KMS-11 (cell line): ENCODE measurements at regions not wholly inside any gene's neighbourhood (a gene's known extent, or its start where the extent isn't known, plus 50 kb on each side); places are given as distances from the start of the nearest gene placed in this dataset.

Experiments
- H2AFZ ChIP-seq: fragments of 200-600 bp; sonication (generic); 2 replicates; pipeline ENCODE4 v1.6.1; 2016; ENCODE audit warnings: antibody characterized with exemption, mixed run types, low read depth
- H3K27ac ChIP-seq: fragments of 200-600 bp; sonication (generic); 2 replicates; pipeline ENCODE4 v1.6.1; 2016; ENCODE audit warnings: mild to moderate bottlenecking, mixed run types
- H3K27me3 ChIP-seq: fragments of 200-600 bp; sonication (generic); 2 replicates; pipeline ENCODE4 v1.6.1; 2017; ENCODE audit warnings: mild to moderate bottlenecking, low read depth, mixed run types, moderate library complexity; ENCODE audit not compliant: insufficient read depth
- H3K36me3 ChIP-seq: fragments of 200-600 bp; sonication (generic); 2 replicates; pipeline ENCODE4 v1.6.1; 2017; ENCODE audit warnings: mild to moderate bottlenecking, mixed run types; ENCODE audit not compliant: insufficient read depth
- H3K4me1 ChIP-seq: fragments of 200-600 bp; sonication (generic); 2 replicates; pipeline ENCODE4 v1.6.1; 2016; ENCODE audit warnings: mild to moderate bottlenecking, low read depth, mixed run types; ENCODE audit not compliant: poor library complexity, severe bottlenecking
- H3K4me2 ChIP-seq: fragments of 200-600 bp; sonication (generic); 2 replicates; pipeline ENCODE4 v1.7.0; 2016; ENCODE audit warnings: mild to moderate bottlenecking, mixed run types
- H3K4me3 ChIP-seq: fragments of 200-600 bp; sonication (generic); IDR thresholded peaks from 2 replicates; pipeline ENCODE4 v1.6.1; 2017; ENCODE audit warnings: low read depth, low read length, mixed read lengths; ENCODE audit not compliant: insufficient read depth
- H3K79me2 ChIP-seq: fragments of 200-600 bp; sonication (generic); 2 replicates; pipeline ENCODE4 v1.6.1; 2016; ENCODE audit warnings: low read depth, mixed run types; ENCODE audit not compliant: insufficient read depth
- H3K9ac ChIP-seq: fragments of 200-600 bp; sonication (generic); 2 replicates; pipeline ENCODE4 v1.6.1; 2016; ENCODE audit warnings: mild to moderate bottlenecking, mixed run types
- H4K20me1 ChIP-seq: fragments of 200-600 bp; sonication (generic); 2 replicates; pipeline ENCODE4 v1.6.1; 2016; ENCODE audit warnings: mild to moderate bottlenecking, mixed run types; ENCODE audit not compliant: insufficient read depth
- TF ChIP-seq, protein P1 (sequence below): fragments of 200-600 bp; sonication (generic); conservative IDR thresholded peaks from 2 replicates; pipeline ENCODE4 v1.6.1; 2017; ENCODE audit warnings: low read depth, mild to moderate bottlenecking, antibody characterized with exemption, low read length, moderate library complexity, mixed read lengths

- H3K4me2 ChIP-seq, result no peak overlapping the region
- no peaks in the 10 kb centered on the region for H3K4me1 ChIP-seq
- no peak overlapping the region for H3K27ac ChIP-seq
- H2AFZ ChIP-seq, result no peak overlapping the region
- H3K4me3 ChIP-seq, result no peak overlapping the region
- TF ChIP-seq, protein P1, sequence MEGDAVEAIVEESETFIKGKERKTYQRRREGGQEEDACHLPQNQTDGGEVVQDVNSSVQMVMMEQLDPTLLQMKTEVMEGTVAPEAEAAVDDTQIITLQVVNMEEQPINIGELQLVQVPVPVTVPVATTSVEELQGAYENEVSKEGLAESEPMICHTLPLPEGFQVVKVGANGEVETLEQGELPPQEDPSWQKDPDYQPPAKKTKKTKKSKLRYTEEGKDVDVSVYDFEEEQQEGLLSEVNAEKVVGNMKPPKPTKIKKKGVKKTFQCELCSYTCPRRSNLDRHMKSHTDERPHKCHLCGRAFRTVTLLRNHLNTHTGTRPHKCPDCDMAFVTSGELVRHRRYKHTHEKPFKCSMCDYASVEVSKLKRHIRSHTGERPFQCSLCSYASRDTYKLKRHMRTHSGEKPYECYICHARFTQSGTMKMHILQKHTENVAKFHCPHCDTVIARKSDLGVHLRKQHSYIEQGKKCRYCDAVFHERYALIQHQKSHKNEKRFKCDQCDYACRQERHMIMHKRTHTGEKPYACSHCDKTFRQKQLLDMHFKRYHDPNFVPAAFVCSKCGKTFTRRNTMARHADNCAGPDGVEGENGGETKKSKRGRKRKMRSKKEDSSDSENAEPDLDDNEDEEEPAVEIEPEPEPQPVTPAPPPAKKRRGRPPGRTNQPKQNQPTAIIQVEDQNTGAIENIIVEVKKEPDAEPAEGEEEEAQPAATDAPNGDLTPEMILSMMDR, result no peak
- H4K20me1 ChIP-seq, result no peaks in the 10 kb centered on the region
- H3K27me3 ChIP-seq, result no peaks in the 10 kb centered on the region
- no peaks in the 10 kb centered on the region for H3K79me2 ChIP-seq
- no peak overlapping the region for H3K9ac ChIP-seq
- H3K36me3 ChIP-seq, result no peaks in the 10 kb centered on the region
Measured at GRCh38 chr19:31553846-31554215, 204.6 kb upstream of the TSHZ3 start.

DNA sequence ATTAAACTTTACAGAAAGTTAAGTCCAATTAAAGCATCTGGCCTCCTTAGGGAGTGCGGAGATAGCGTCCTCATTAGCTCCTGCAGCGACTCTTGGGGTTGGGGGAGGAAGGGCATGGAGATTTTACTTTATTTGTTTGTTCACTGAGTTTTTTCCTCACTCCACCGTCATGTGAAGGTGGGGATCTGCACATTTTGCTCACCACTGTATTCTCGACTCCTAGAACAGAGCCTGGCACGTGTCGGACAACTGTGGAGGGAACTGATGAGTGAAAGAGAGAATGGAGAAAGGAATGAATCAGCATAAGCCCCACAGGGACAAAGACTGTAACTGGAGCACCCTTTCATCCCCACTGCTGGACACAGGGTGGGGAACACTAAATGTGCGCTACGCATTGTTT, 205.1 kb upstream of the TSHZ3 start:
- no peaks in the 10 kb centered on the region for H3K4me1 ChIP-seq
- no peaks in the 10 kb centered on the region for H3K27me3 ChIP-seq
- no peak overlapping the region for H2AFZ ChIP-seq
- TF ChIP-seq, protein P1, result no peak
- H3K9ac ChIP-seq, result no peak overlapping the region
- no peak overlapping the region for H3K4me3 ChIP-seq
- no peak overlapping the region for H3K4me2 ChIP-seq
- H3K36me3 ChIP-seq, result no peaks in the 10 kb centered on the region
- H4K20me1 ChIP-seq, result no peaks in the 10 kb centered on the region
- H3K79me2 ChIP-seq, result no peaks in the 10 kb centered on the region
- no peak overlapping the region for H3K27ac ChIP-seq

- Histone ChIP-seq H4K20me1 (no peaks in the 10 kb centered on the region), H3K4me3 (no peak overlapping the region), H3K79me2 (no peaks in the 10 kb centered on the region), H3K9ac (no peak overlapping the region), H2AFZ (no peak overlapping the region), H3K27me3 (no peaks in the 10 kb centered on the region), H3K27ac (no peak overlapping the region), H3K4me1 (no peaks in the 10 kb centered on the region), H3K36me3 (no peaks in the 10 kb centered on the region), H3K4me2 (no peak overlapping the region)
- TF ChIP-seq, protein P1, result no peak
Measured at GRCh38 chr19:31555634-31556215, 206.5 kb upstream of the TSHZ3 start.

DNA sequence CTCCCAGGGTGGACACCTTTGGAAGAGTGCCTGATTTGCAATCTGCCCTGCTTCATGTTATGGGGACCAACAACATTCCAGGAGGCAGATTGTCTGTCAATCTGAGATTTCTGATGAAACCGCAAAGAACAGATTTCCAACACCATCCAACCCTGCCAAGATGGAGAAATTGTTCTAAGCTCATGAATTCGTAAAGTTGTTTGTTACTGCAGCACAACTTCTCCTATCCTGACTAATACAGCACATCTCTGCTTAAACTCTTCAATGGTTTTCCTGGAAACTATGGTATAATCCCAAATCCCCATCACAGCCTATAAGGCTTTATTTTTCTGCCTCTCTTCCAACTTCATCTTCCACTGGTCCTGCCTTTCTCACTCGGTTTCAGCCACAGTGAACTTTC, 210.3 kb upstream of the TSHZ3 start:
- TF ChIP-seq, protein P1, result no peak
- Histone ChIP-seq H3K9ac (no peak overlapping the region), H3K79me2 (no peaks in the 10 kb centered on the region), H2AFZ (no peak overlapping the region), H3K4me2 (no peak overlapping the region), H4K20me1 (no peaks in the 10 kb centered on the region), H3K36me3 (no peaks in the 10 kb centered on the region), H3K4me3 (no peak overlapping the region), H3K4me1 (no peaks in the 10 kb centered on the region), H3K27me3 (no peaks in the 10 kb centered on the region), H3K27ac (no peak overlapping the region)
